ENCODE measurements at regions not wholly inside any gene's neighbourhood (a gene's known extent, or its start where the extent isn't known, plus 50 kb on each side); places are given as distances from the start of the nearest gene placed in this dataset.

GRCh38 chr6:134784336-134784735 is 165.6 kb downstream of the ALDH8A1 start:
- H3K27ac Mint-ChIP-seq, result no peak overlapping the region
- peaks cover 6% of the 10 kb centered on the region for H3K27me3 Mint-ChIP-seq (ENCODE audit: low read depth, poor library complexity)
- no peaks in the 10 kb centered on the region for H3K36me3 Mint-ChIP-seq (ENCODE audit: low read depth)
- no peak overlapping the region for H3K4me3 Mint-ChIP-seq
- no peak for DNase-seq
- TF ChIP-seq, protein P1, sequence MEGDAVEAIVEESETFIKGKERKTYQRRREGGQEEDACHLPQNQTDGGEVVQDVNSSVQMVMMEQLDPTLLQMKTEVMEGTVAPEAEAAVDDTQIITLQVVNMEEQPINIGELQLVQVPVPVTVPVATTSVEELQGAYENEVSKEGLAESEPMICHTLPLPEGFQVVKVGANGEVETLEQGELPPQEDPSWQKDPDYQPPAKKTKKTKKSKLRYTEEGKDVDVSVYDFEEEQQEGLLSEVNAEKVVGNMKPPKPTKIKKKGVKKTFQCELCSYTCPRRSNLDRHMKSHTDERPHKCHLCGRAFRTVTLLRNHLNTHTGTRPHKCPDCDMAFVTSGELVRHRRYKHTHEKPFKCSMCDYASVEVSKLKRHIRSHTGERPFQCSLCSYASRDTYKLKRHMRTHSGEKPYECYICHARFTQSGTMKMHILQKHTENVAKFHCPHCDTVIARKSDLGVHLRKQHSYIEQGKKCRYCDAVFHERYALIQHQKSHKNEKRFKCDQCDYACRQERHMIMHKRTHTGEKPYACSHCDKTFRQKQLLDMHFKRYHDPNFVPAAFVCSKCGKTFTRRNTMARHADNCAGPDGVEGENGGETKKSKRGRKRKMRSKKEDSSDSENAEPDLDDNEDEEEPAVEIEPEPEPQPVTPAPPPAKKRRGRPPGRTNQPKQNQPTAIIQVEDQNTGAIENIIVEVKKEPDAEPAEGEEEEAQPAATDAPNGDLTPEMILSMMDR (IDR thresholded peaks at IDR 0.05), result no peak
- no peaks in the 10 kb centered on the region for H3K4me1 Mint-ChIP-seq
- H3K9me3 Mint-ChIP-seq, result peaks cover 5% of the 10 kb centered on the region

DNA sequence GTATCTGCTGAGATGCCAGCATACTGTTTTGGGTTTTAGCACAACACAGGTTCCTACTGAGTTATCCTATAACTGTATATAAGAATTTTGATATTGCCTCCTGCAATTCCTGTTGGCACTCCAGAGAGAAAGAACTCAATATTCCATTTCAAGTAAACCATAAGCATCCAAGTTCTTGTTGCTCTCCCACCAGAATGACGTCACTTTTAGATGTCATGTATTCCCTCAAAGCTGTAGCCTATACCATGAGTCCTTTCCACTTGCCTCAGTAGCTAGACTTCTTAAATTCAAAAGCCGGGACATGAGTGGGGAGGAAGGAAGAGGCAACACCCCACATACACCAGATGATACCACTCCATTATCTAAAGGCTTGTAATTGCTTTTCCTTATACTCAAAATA is 171.5 kb downstream of the ALDH8A1 start:
- Mint-ChIP-seq H3K27ac (no peak overlapping the region), H3K9me3 (peaks cover 35% of the 10 kb centered on the region), H3K36me3 (ENCODE audit: low read depth) (no peaks in the 10 kb centered on the region), H3K4me1 (no peaks in the 10 kb centered on the region), H3K27me3 (ENCODE audit: low read depth, poor library complexity) (peaks cover 7% of the 10 kb centered on the region), H3K4me3 (no peak overlapping the region)
- no peak for DNase-seq
- TF ChIP-seq, protein P1 (IDR thresholded peaks at IDR 0.05), result no peak

GRCh38 chr6:134774201-134774638 is 175.7 kb downstream of the ALDH8A1 start:
- H3K4me1 Mint-ChIP-seq, result no peaks in the 10 kb centered on the region
- H3K9me3 Mint-ChIP-seq, result peaks cover 29% of the 10 kb centered on the region
- no peak overlapping the region for H3K27ac Mint-ChIP-seq
- H3K27me3 Mint-ChIP-seq (ENCODE audit: low read depth, poor library complexity), result peaks cover 7% of the 10 kb centered on the region
- TF ChIP-seq, protein P1 (IDR thresholded peaks at IDR 0.05), result no peak
- no peak for DNase-seq
- no peak overlapping the region for H3K4me3 Mint-ChIP-seq
- no peaks in the 10 kb centered on the region for H3K36me3 Mint-ChIP-seq (ENCODE audit: low read depth)

GRCh38 chr6:134772671-134773360 is 177.1 kb downstream of the ALDH8A1 start:
- no peak overlapping the region for H3K27ac Mint-ChIP-seq

GRCh38 chr6:134768931-134769330 is 181.0 kb downstream of the ALDH8A1 start:
- no peaks in the 10 kb centered on the region for H3K4me1 Mint-ChIP-seq
- TF ChIP-seq, protein P1 (IDR thresholded peaks at IDR 0.05), result no peak
- no peak overlapping the region for H3K27ac Mint-ChIP-seq
- no peaks in the 10 kb centered on the region for H3K36me3 Mint-ChIP-seq (ENCODE audit: low read depth)
- peaks cover 6% of the 10 kb centered on the region for H3K27me3 Mint-ChIP-seq (ENCODE audit: low read depth, poor library complexity)
- no peak for DNase-seq
- no peaks in the 10 kb centered on the region for H3K9me3 Mint-ChIP-seq
- no peak overlapping the region for H3K4me3 Mint-ChIP-seq

More at GRCh38 chr6:134772671-134773360, 177.1 kb downstream of the ALDH8A1 start:
- Mint-ChIP-seq H3K9me3 (peaks cover 20% of the 10 kb centered on the region), H3K4me3 (no peak overlapping the region), H3K4me1 (no peaks in the 10 kb centered on the region), H3K27me3 (ENCODE audit: low read depth, poor library complexity) (peaks cover 7% of the 10 kb centered on the region), H3K36me3 (ENCODE audit: low read depth) (no peaks in the 10 kb centered on the region)
- TF ChIP-seq, protein P1 (IDR thresholded peaks at IDR 0.05), result no peak
- DNase-seq, result no peak

- H3K9me3 Mint-ChIP-seq, result no peaks in the 10 kb centered on the region
- TF ChIP-seq, protein P1 (IDR thresholded peaks at IDR 0.05), result no peak
- H3K4me3 Mint-ChIP-seq, result no peak overlapping the region
- H3K4me1 Mint-ChIP-seq, result no peaks in the 10 kb centered on the region
- no peak overlapping the region for H3K27ac Mint-ChIP-seq
- peaks cover 10% of the 10 kb centered on the region for H3K27me3 Mint-ChIP-seq (ENCODE audit: low read depth, poor library complexity)
- no peaks in the 10 kb centered on the region for H3K36me3 Mint-ChIP-seq (ENCODE audit: low read depth)
- DNase-seq, result no peak
Measured at GRCh38 chr6:134766497-134766896, 183.4 kb downstream of the ALDH8A1 start.
